ENCODE measurements at regions not wholly inside any gene's neighbourhood (a gene's known extent, or its start where the extent isn't known, plus 50 kb on each side); places are given as distances from the start of the nearest gene placed in this dataset.

- Mint-ChIP-seq H3K36me3 (no peaks in the 10 kb centered on the region), H3K27ac (no peak overlapping the region), H3K4me3 (no peak overlapping the region), H3K4me1 (no peaks in the 10 kb centered on the region), H3K9me3 (peaks cover 3% of the 10 kb centered on the region)
- no peak for DNase-seq (ENCODE audit: low spot score in 2 of 2)
- no peak for ATAC-seq
These were observed 52.4 kb downstream of the CBLL2 start for GRCh38 chrX:22325096-22325495.

DNA sequence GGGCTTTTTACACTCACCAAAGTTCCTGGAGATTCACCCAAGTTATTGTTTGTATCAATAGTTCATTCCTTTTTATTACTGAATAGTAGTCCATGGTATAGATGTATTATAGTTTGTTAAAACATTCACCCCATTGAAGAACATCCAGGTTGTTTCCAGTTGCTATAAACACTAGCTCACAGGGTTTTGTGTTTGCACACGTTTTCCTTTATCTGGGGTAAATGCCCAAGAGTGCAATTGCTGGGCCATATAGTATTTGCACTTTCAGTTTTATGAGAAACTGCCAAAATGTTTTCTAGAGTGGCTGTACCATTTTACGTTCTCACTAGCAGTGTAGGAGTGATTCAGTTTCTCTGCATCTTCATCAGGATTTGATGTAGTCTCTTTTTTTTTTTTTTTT lies 57.1 kb downstream of the CBLL2 start:
- Mint-ChIP-seq H3K4me3 (no peak overlapping the region), H3K27ac (no peak overlapping the region), H3K36me3 (no peaks in the 10 kb centered on the region), H3K9me3 (no peaks in the 10 kb centered on the region), H3K4me1 (no peaks in the 10 kb centered on the region)
- ATAC-seq, result peak; percentile 19
- no peak for DNase-seq (ENCODE audit: low spot score in 2 of 2)

GRCh38 chrX:22338740-22339139 lies 66.0 kb downstream of the CBLL2 start:
- H3K4me1 Mint-ChIP-seq, result no peaks in the 10 kb centered on the region
- DNase-seq (ENCODE audit: low spot score in 2 of 2), result no peak
- ATAC-seq, result no peak
- H3K36me3 Mint-ChIP-seq, result no peaks in the 10 kb centered on the region
- no peaks in the 10 kb centered on the region for H3K9me3 Mint-ChIP-seq
- H3K4me3 Mint-ChIP-seq, result no peak overlapping the region
- no peak overlapping the region for H3K27ac Mint-ChIP-seq

DNA sequence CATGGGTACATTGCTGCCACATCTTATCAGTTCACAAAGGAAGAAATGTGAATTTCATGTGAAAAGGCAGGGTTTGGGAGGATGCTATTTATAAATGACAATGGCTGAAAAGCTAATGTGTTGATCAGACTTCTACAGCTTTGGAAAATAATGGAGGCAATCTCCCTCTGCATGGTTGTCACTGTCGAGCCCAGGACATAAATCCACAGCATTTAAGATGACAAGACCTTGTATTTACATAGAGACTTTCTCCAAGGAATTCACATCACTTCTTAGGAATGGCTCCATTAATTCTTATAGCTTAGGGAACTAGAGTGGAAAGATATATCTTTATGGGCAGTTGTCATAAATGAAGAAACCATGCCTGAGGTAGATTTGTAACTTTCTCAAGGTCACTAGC lies 66.7 kb downstream of the CBLL2 start:
- no peak overlapping the region for H3K27ac Mint-ChIP-seq
- no peaks in the 10 kb centered on the region for H3K4me1 Mint-ChIP-seq
- ATAC-seq, result no peak
- no peaks in the 10 kb centered on the region for H3K36me3 Mint-ChIP-seq
- no peaks in the 10 kb centered on the region for H3K9me3 Mint-ChIP-seq
- no peak for DNase-seq (ENCODE audit: low spot score in 2 of 2)
- H3K4me3 Mint-ChIP-seq, result no peak overlapping the region

GRCh38 chrX:22340022-22340616 lies 67.4 kb downstream of the CBLL2 start:
- H3K27ac Mint-ChIP-seq, result no peak overlapping the region
- no peaks in the 10 kb centered on the region for H3K9me3 Mint-ChIP-seq
- ATAC-seq, result no peak
- no peak overlapping the region for H3K4me3 Mint-ChIP-seq
- no peak for DNase-seq (ENCODE audit: low spot score in 2 of 2)
- no peaks in the 10 kb centered on the region for H3K36me3 Mint-ChIP-seq
- no peaks in the 10 kb centered on the region for H3K4me1 Mint-ChIP-seq

DNA sequence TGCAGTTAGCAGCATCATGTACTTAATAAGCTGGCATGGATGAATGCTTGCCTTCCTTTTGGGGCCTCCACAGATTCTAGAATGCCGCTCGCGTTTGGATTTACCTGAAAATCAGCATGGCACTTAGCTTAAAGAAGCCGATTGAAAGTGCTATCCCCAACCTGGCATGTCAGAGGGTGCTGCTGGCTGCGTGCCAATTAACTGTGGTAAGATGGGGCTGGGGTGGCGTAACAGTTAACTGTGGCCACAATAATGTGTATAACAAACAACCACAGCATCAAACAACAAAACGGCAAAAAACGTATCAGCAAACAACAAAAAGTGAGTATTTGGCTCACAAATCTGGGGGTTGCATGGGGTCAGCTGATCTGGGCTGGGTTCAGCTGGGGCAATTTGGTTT lies 70.5 kb downstream of the CBLL2 start:
- Mint-ChIP-seq H3K4me1 (no peaks in the 10 kb centered on the region), H3K9me3 (no peaks in the 10 kb centered on the region)

DNA sequence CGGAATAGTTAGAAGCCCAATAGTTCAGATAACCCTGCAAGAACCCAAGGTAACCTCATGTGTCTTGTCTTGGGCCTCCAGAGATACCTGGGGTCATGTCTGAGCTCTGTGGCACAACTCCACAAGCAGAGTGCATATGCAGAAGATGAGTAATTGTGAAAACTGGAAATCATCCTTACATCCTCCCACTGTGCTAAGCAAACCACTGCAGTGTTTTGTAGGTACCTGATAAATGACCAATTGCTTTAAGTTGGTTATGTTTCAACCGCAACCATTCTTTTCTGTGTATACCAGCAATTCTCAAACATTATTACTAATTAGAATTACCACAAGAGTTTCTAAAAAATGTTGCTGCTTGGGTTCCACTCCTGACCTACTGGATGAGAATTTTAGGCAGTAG lies 73.2 kb downstream of the CBLL2 start:
- ATAC-seq, result peak; percentile 16
- no peak for DNase-seq (ENCODE audit: low spot score in 2 of 2)
- Mint-ChIP-seq H3K9me3 (no peaks in the 10 kb centered on the region), H3K36me3 (no peaks in the 10 kb centered on the region), H3K27ac (no peak overlapping the region), H3K4me3 (no peak overlapping the region), H3K4me1 (no peaks in the 10 kb centered on the region)

More for the DNA sequence above, 70.5 kb downstream of the CBLL2 start:
- no peak for ATAC-seq
- DNase-seq (ENCODE audit: low spot score in 2 of 2), result no peak
- no peak overlapping the region for H3K4me3 Mint-ChIP-seq
- no peak overlapping the region for H3K27ac Mint-ChIP-seq
- no peaks in the 10 kb centered on the region for H3K36me3 Mint-ChIP-seq

GRCh38 chrX:22347491-22347890 lies 74.8 kb downstream of the CBLL2 start:
- no peaks in the 10 kb centered on the region for H3K9me3 Mint-ChIP-seq
- no peaks in the 10 kb centered on the region for H3K36me3 Mint-ChIP-seq
- no peak overlapping the region for H3K4me3 Mint-ChIP-seq
- H3K27ac Mint-ChIP-seq, result no peak overlapping the region
- H3K4me1 Mint-ChIP-seq, result no peaks in the 10 kb centered on the region
- no peak for DNase-seq (ENCODE audit: low spot score in 2 of 2)
- ATAC-seq, result no peak

- Mint-ChIP-seq H3K36me3 (no peaks in the 10 kb centered on the region), H3K27ac (no peak overlapping the region), H3K4me3 (no peak overlapping the region), H3K9me3 (no peaks in the 10 kb centered on the region), H3K4me1 (no peaks in the 10 kb centered on the region)
- DNase-seq (ENCODE audit: low spot score in 2 of 2), result no peak
- no peak for ATAC-seq
These were observed 76.4 kb downstream of the CBLL2 start for GRCh38 chrX:22349116-22349515.

GRCh38 chrX:22351076-22351475 lies 78.4 kb downstream of the CBLL2 start:
- ATAC-seq (no peak), DNase-seq (ENCODE audit: low spot score in 2 of 2) (no peak)
- Mint-ChIP-seq H3K27ac (no peak overlapping the region), H3K9me3 (no peaks in the 10 kb centered on the region), H3K36me3 (no peaks in the 10 kb centered on the region), H3K4me3 (no peak overlapping the region), H3K4me1 (no peaks in the 10 kb centered on the region)

GRCh38 chrX:22351966-22352365 lies 79.3 kb downstream of the CBLL2 start:
- H3K27ac Mint-ChIP-seq, result no peak overlapping the region
- H3K9me3 Mint-ChIP-seq, result no peaks in the 10 kb centered on the region
- no peak overlapping the region for H3K4me3 Mint-ChIP-seq
- H3K4me1 Mint-ChIP-seq, result no peaks in the 10 kb centered on the region
- DNase-seq (ENCODE audit: low spot score in 2 of 2), result no peak
- ATAC-seq, result no peak
- no peaks in the 10 kb centered on the region for H3K36me3 Mint-ChIP-seq

GRCh38 chrX:22357621-22358020 lies 84.9 kb downstream of the CBLL2 start:
- Mint-ChIP-seq H3K4me3 (no peak overlapping the region), H3K9me3 (peaks cover 3% of the 10 kb centered on the region), H3K36me3 (no peaks in the 10 kb centered on the region), H3K27ac (no peak overlapping the region), H3K4me1 (no peaks in the 10 kb centered on the region)
- ATAC-seq (no peak), DNase-seq (ENCODE audit: low spot score in 2 of 2) (no peak)

GRCh38 chrX:22360129-22360528 lies 87.4 kb downstream of the CBLL2 start:
- Mint-ChIP-seq H3K36me3 (no peaks in the 10 kb centered on the region), H3K4me3 (no peak overlapping the region), H3K9me3 (peaks cover 3% of the 10 kb centered on the region), H3K27ac (no peak overlapping the region), H3K4me1 (no peaks in the 10 kb centered on the region)
- no peak for DNase-seq (ENCODE audit: low spot score in 2 of 2)
- no peak for ATAC-seq

GRCh38 chrX:22365460-22365859 lies 92.7 kb downstream of the CBLL2 start:
- DNase-seq (ENCODE audit: low spot score in 2 of 2), result no peak
- no peak for ATAC-seq
- H3K4me1 Mint-ChIP-seq, result no peaks in the 10 kb centered on the region
- no peaks in the 10 kb centered on the region for H3K36me3 Mint-ChIP-seq
- H3K4me3 Mint-ChIP-seq, result no peak overlapping the region
- H3K27ac Mint-ChIP-seq, result no peak overlapping the region
- H3K9me3 Mint-ChIP-seq, result no peaks in the 10 kb centered on the region

GRCh38 chrX:22366166-22366702 lies 93.5 kb downstream of the CBLL2 start:
- H3K9me3 Mint-ChIP-seq, result no peaks in the 10 kb centered on the region
- no peak overlapping the region for H3K4me3 Mint-ChIP-seq
- H3K27ac Mint-ChIP-seq, result no peak overlapping the region
- no peaks in the 10 kb centered on the region for H3K36me3 Mint-ChIP-seq
- ATAC-seq (no peak), DNase-seq (ENCODE audit: low spot score in 2 of 2) (no peak)
- no peaks in the 10 kb centered on the region for H3K4me1 Mint-ChIP-seq

DNA sequence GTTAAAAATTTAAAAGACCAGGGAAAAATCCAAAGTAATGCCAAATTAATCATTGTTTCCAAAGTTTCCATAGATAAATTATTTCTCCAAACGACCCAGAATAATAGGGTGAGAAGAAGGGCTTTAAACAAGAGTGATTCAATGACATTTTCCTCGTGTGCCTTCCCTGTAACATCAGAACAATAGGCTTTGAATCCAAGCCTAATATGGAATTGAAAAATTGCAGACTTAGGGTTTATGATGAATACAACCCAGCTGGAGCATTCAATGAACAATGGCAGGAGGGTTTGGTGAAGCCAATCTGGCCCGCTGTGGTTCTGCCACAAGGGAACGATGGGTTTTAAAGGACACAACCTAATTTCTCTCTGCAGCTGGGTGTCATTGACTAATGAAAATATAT lies 94.2 kb downstream of the CBLL2 start:
- ATAC-seq, result no peak
- DNase-seq (ENCODE audit: low spot score in 2 of 2), result no peak
- Mint-ChIP-seq H3K36me3 (no peaks in the 10 kb centered on the region), H3K4me3 (no peak overlapping the region), H3K4me1 (no peaks in the 10 kb centered on the region), H3K27ac (no peak overlapping the region), H3K9me3 (no peaks in the 10 kb centered on the region)

DNA sequence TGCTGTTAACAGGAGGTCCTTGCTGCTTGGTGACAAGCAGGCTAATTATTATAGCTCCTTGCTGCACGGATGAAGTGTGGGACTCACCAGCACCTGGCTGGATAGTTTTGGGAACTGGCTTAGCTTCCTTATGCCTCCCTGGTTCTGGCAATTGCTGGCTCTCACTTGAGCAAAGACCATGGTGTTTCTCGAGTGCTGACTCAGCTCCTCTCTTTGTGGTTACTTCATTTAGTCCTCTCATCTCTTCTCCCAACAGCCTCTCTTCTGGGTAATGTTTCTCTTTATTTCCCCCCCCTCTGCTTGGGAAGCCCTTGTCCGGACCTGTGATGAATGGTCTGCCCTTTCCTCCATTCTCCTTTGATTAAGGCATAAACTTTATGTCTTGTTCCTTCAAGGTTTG lies 100.4 kb downstream of the CBLL2 start:
- H3K4me3 Mint-ChIP-seq, result no peak overlapping the region
- H3K9me3 Mint-ChIP-seq, result no peaks in the 10 kb centered on the region
- no peaks in the 10 kb centered on the region for H3K36me3 Mint-ChIP-seq
- DNase-seq (ENCODE audit: low spot score in 2 of 2) (no peak), ATAC-seq (no peak)
- no peaks in the 10 kb centered on the region for H3K4me1 Mint-ChIP-seq
- H3K27ac Mint-ChIP-seq, result no peak overlapping the region
